ENCODE measurements at regions not wholly inside any gene's neighbourhood (a gene's known extent, or its start where the extent isn't known, plus 50 kb on each side); places are given as distances from the start of the nearest gene placed in this dataset.

DNA sequence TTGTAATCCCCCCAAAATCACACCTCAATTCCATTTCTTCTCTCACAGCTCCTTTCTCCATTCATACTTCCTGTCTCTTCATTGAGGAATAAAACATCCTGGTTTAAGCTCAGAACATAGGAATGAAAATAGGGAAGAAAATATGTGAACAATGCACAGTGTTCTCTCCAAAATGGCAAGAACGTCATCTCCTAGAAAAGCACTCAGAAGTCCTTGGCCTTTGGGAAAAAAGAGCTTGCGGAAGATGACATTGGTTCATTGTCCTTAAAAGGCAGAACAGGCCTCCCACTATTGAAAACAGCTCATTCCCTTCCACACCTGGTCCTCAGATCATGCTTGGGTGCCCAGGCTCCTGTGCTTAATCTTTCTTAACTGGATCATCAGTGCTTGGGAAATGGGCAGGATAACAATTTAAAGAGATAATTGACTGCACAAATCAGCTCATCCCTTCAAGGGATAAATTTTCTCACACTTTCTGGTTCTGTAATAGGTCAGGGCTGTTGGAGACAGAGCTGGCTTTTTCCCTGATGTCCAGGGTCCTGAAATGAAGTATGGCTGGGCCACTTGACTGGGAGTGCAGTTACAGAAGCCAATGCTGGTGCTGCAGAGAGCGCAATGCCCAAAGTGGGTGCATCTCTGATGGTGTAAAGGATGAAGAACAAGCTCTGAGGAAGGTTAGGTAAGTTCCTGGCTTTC is 69.2 kb downstream of the MARCHF4 start:
- TF ChIP-seq EZH2 (IDR thresholded peaks at IDR 0.05) (no peak), POLR2AphosphoS5 (IDR thresholded peaks at IDR 0.05; ENCODE audit: borderline replicate concordance, low read depth, low read length) (no peak), FOXP2 (optimal IDR thresholded peaks at IDR 0.05; ENCODE audit: control extremely low read depth, extremely low read length, insufficient read depth) (no peak)

Data from SK-N-MC (cell line).